ENCODE measurements at regions not wholly inside any gene's neighbourhood (a gene's known extent, or its start where the extent isn't known, plus 50 kb on each side); places are given as distances from the start of the nearest gene placed in this dataset.

- H3K4me3 ChIP-seq (ENCODE audit: low read depth, low read length) = no peak overlapping the region
- DNase-seq (ENCODE audit: low read depth) = no peak
- no peak for TF ChIP-seq CTCF (IDR thresholded peaks at IDR 0.05; ENCODE audit: insufficient read depth, low read depth, low read length)
Measured at GRCh38 chr7:86008898-86009297, 634.8 kb upstream of the GRM3 start.

- DNase-seq (ENCODE audit: low read depth) = no peak
- no peak overlapping the region for H3K4me3 ChIP-seq (ENCODE audit: low read depth, low read length)
- no peak for TF ChIP-seq CTCF (IDR thresholded peaks at IDR 0.05; ENCODE audit: insufficient read depth, low read depth, low read length)
Measured at GRCh38 chr7:86006909-86007308, 636.8 kb upstream of the GRM3 start.

- DNase-seq (ENCODE audit: low read depth) = no peak
- no peak overlapping the region for H3K4me3 ChIP-seq (ENCODE audit: low read depth, low read length)
- TF ChIP-seq CTCF (IDR thresholded peaks at IDR 0.05; ENCODE audit: insufficient read depth, low read depth, low read length) = no peak
Measured at GRCh38 chr7:86002858-86003257, 640.9 kb upstream of the GRM3 start.

GRCh38 chr7:85997515-85997914, 646.2 kb upstream of the GRM3 start:
- no peak for DNase-seq (ENCODE audit: low read depth)
- H3K4me3 ChIP-seq (ENCODE audit: low read depth, low read length) = no peak overlapping the region
- no peak for TF ChIP-seq CTCF (IDR thresholded peaks at IDR 0.05; ENCODE audit: insufficient read depth, low read depth, low read length)

GRCh38 chr7:85995101-85995500, 648.6 kb upstream of the GRM3 start:
- TF ChIP-seq CTCF (IDR thresholded peaks at IDR 0.05; ENCODE audit: insufficient read depth, low read depth, low read length) = no peak
- no peak for DNase-seq (ENCODE audit: low read depth)
- no peak overlapping the region for H3K4me3 ChIP-seq (ENCODE audit: low read depth, low read length)

GRCh38 chr7:85980740-85981139, 663.0 kb upstream of the GRM3 start:
- DNase-seq (ENCODE audit: low read depth) = no peak
- H3K4me3 ChIP-seq (ENCODE audit: low read depth, low read length) = no peak overlapping the region
- no peak for TF ChIP-seq CTCF (IDR thresholded peaks at IDR 0.05; ENCODE audit: insufficient read depth, low read depth, low read length)

GRCh38 chr7:85974176-85974575, 669.5 kb upstream of the GRM3 start:
- DNase-seq (ENCODE audit: low read depth) = no peak
- no peak for TF ChIP-seq CTCF (IDR thresholded peaks at IDR 0.05; ENCODE audit: insufficient read depth, low read depth, low read length)
- H3K4me3 ChIP-seq (ENCODE audit: low read depth, low read length) = no peak overlapping the region

Data from fibroblast of villous mesenchyme (primary cell).